Left lung (tissue), 4 donors: ENCODE measurements at regions not wholly inside any gene's neighbourhood (a gene's known extent, or its start where the extent isn't known, plus 50 kb on each side); places are given as distances from the start of the nearest gene placed in this dataset.

Experiments used
- ATAC-seq: fragments of 200-7000 bp; cut with Tn5 transposase; one replicate; pipeline ENCODE4 v1.9.1; 2020; ENCODE audit warnings: moderate library complexity
- DNase-seq, 4 donors: peaks; one replicate each; pipeline ENCODE4 v3.0.0-alpha.2; 2013 to 2020
- H3K27ac ChIP-seq, 2 donors: fragments of 200-600 bp; sonication (generic) in 1 of 2; one replicate each; pipeline versions ENCODE4 v1.5.0 to v1.8.0; 2020 to 2021
- H3K27me3 ChIP-seq, 2 donors: fragments of 200-600 bp; sonication (generic) in 1 of 2; one replicate each; pipeline versions ENCODE4 v1.5.0 to v1.8.0; 2020 to 2021
- H3K36me3 ChIP-seq, 2 donors: fragments of 200-600 bp; sonication (generic) in 1 of 2; one replicate each; pipeline versions ENCODE4 v1.5.0 to v1.8.0; 2020 to 2021
- H3K4me1 ChIP-seq, 2 donors: fragments of 200-600 bp; one replicate each; pipeline ENCODE4 v1.8.0; 2021
- H3K4me3 ChIP-seq, 2 donors: fragments of 200-600 bp; sonication (generic) in 1 of 2; one replicate each; pipeline versions ENCODE4 v1.5.0 to v1.8.0; 2020 to 2021; ENCODE audit warnings: mild to moderate bottlenecking in 1 of 2
- H3K9me3 ChIP-seq, 2 donors: fragments of 200-600 bp; sonication (generic) in 1 of 2; one replicate each; pipeline versions ENCODE4 v1.5.0 to v1.8.0; 2020 to 2021
- CTCF ChIP-seq, 2 donors: fragments of 200-600 bp; sonication (generic) in 1 of 2; IDR thresholded peaks; one replicate each; pipeline versions ENCODE4 v1.5.0 to v1.8.0; 2021; ENCODE audit warnings: antibody characterized with exemption in 2 of 2
- intact Hi-C, 2 donors: fragments of 100-400 bp; cut with DNase I; formaldehyde crosslinking; loops; one replicate each; pipeline versions ENCODE4 v1.11.2 to v1.14.2; 2022
- donor health status: DM: no; HTN: yes; CAD: no.
- donor health status: DM: no; HTN: no; CAD: no.

DNA sequence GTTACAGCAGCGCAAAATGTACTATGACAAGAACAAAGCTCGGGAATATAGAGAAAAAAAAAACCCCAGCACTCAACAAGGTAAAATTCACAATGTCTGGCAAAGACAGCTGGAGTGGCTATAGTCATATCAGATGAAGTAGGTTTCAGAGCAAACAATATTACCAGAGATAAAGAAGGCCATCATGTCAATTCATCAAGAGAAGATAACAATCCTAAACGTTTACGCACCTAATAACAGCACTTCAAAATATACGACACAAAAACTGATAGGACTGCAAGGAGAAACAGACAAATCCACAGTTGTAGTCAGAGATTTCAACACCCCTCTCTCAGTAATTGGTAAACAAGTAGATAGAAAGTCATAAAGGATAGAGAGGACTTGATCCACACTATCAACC is 455.2 kb downstream of the PTPRU start:
- intact Hi-C loops, result no loop called here
- no peak for DNase-seq
- H3K9me3 ChIP-seq, result peaks cover 0 to 3% of the 10 kb centered on the region in 2 donors
- H3K27ac ChIP-seq, result no peak overlapping the region
- H3K36me3 ChIP-seq, result no peaks in the 10 kb centered on the region
- TF ChIP-seq CTCF (IDR thresholded peaks at IDR 0.05), result no peak
- no peaks in the 10 kb centered on the region for H3K4me1 ChIP-seq
- H3K4me3 ChIP-seq, result no peak overlapping the region
- ATAC-seq, result no peak
- H3K27me3 ChIP-seq, result peaks cover 0 to 46% of the 10 kb centered on the region in 2 donors

DNA sequence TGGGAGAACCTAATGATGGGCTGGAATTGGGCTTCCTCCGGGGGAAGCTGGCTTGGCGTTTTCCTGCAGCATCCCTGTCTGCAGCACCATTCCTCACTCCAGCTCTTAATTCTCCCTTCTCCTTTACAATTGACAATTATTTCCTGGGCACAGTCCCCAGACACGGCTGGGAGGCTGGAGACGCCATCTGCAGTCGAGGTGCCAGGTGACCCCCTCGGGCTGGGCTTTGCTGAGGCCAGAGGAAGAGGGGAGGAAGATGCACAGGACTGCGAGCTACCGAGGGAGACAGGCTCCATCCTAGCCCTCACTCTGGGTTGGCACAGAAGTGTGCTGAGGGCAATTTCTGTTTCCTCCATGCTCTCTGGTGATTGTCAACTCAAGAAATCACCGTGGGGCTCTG is 453.8 kb downstream of the PTPRU start:
- Histone ChIP-seq H3K27ac (no peak overlapping the region), H3K4me3 (no peak overlapping the region), H3K4me1 (no peaks in the 10 kb centered on the region), H3K9me3 (peaks cover 0 to 3% of the 10 kb centered on the region in 2 donors), H3K36me3 (no peaks in the 10 kb centered on the region), H3K27me3 (peaks cover 0 to 52% of the 10 kb centered on the region in 2 donors)
- intact Hi-C loops, result no loop called here
- no peak for TF ChIP-seq CTCF (IDR thresholded peaks at IDR 0.05)
- ATAC-seq (no peak), DNase-seq (no peak)

GRCh38 chr1:29689372-29690030 is 453.2 kb downstream of the PTPRU start:
- no peak for TF ChIP-seq CTCF (IDR thresholded peaks at IDR 0.05)
- Histone ChIP-seq H3K4me1 (no peaks in the 10 kb centered on the region), H3K27me3 (peaks cover 0 to 58% of the 10 kb centered on the region in 2 donors), H3K36me3 (no peaks in the 10 kb centered on the region), H3K4me3 (no peak overlapping the region), H3K9me3 (peaks cover 0 to 3% of the 10 kb centered on the region in 2 donors), H3K27ac (no peak overlapping the region)
- intact Hi-C loops, result no loop called here
- DNase-seq (no peak), ATAC-seq (no peak)

GRCh38 chr1:29688471-29689365 is 452.4 kb downstream of the PTPRU start:
- no peaks in the 10 kb centered on the region for H3K4me1 ChIP-seq
- H3K4me3 ChIP-seq, result no peak overlapping the region
- no peak for TF ChIP-seq CTCF (IDR thresholded peaks at IDR 0.05)
- H3K27ac ChIP-seq, result no peak overlapping the region
- intact Hi-C loops, result no loop called here
- peaks cover 0 to 62% of the 10 kb centered on the region in 2 donors for H3K27me3 ChIP-seq
- H3K9me3 ChIP-seq, result peaks cover 0 to 3% of the 10 kb centered on the region in 2 donors
- ATAC-seq, result peak; percentile 53
- no peak for DNase-seq
- no peaks in the 10 kb centered on the region for H3K36me3 ChIP-seq

GRCh38 chr1:29687601-29688244 is 451.4 kb downstream of the PTPRU start:
- Histone ChIP-seq H3K36me3 (no peaks in the 10 kb centered on the region), H3K4me3 (no peak overlapping the region), H3K27me3 (peaks cover 0 to 62% of the 10 kb centered on the region in 2 donors), H3K9me3 (no peaks in the 10 kb centered on the region), H3K4me1 (no peaks in the 10 kb centered on the region), H3K27ac (no peak overlapping the region)
- TF ChIP-seq CTCF (IDR thresholded peaks at IDR 0.05), result no peak
- intact Hi-C loops, result no loop called here
- DNase-seq, result no peak
- no peak for ATAC-seq
